Neural cell (in vitro differentiated cells): ENCODE measurements at regions not wholly inside any gene's neighbourhood (a gene's known extent, or its start where the extent isn't known, plus 50 kb on each side); places are given as distances from the start of the nearest gene placed in this dataset.

Source experiments
- H2AFZ ChIP-seq: fragments of 200-600, 300-800 bp; sonication (generic), shearing (Covaris generic); 2 replicates; pipeline ENCODE4 v1.6.0; 2014; ENCODE audit warnings: low read depth, mild to moderate bottlenecking, antibody characterized with exemption, low read length, moderate library complexity
- H3F3A ChIP-seq: fragments of 200-600 bp; shearing (Covaris generic); 2 replicates; pipeline ENCODE4 v1.6.1; 2016; ENCODE audit warnings: mild to moderate bottlenecking, moderate library complexity, mixed read lengths, antibody characterized with exemption, low read length; ENCODE audit not compliant: insufficient read depth, poor library complexity, severe bottlenecking
- H3K27ac ChIP-seq: fragments of 200-600, 300-800 bp; sonication (generic), shearing (Covaris generic); 2 replicates; pipeline ENCODE4 v1.5.1; 2014; ENCODE audit warnings: mild to moderate bottlenecking, low read length, moderate library complexity
- H3K27me3 ChIP-seq: fragments of 300-800, 200-600 bp; sonication (generic), shearing (Covaris generic); 2 replicates; pipeline ENCODE4 v1.6.0; 2014; ENCODE audit warnings: mild to moderate bottlenecking, low read depth, low read length, moderate library complexity; ENCODE audit not compliant: insufficient read depth
- H3K36me3 ChIP-seq: fragments of 300-800, 200-600 bp; sonication (generic), shearing (Covaris generic); 2 replicates; pipeline ENCODE4 v1.5.1; 2014; ENCODE audit warnings: mild to moderate bottlenecking, antibody characterized with exemption, low read length, moderate library complexity; ENCODE audit not compliant: insufficient read depth
- H3K4me2 ChIP-seq: fragments of 300-800, 200-600 bp; sonication (generic), shearing (Covaris generic); 2 replicates; pipeline ENCODE4 v1.6.0; 2014; ENCODE audit warnings: mild to moderate bottlenecking, low read length
- H3K4me3 ChIP-seq: fragments of 300-800, 200-600 bp; sonication (generic), shearing (Covaris generic); 2 replicates; pipeline ENCODE4 v1.5.1; 2014; ENCODE audit warnings: mild to moderate bottlenecking, low read length, moderate library complexity
- H3K79me2 ChIP-seq: fragments of 200-600 bp; shearing (Covaris generic); replicated peaks from 2 replicates; pipeline ENCODE4 v1.6.0; 2014; ENCODE audit warnings: mild to moderate bottlenecking, low read length, moderate library complexity; ENCODE audit not compliant: insufficient read depth
- H3K9ac ChIP-seq: fragments of 300-800, 200-600 bp; sonication (generic), shearing (Covaris generic); 2 replicates; pipeline ENCODE4 v1.6.1; 2016; ENCODE audit warnings: mild to moderate bottlenecking, low read length, mixed read lengths
- H3K9me2 ChIP-seq: fragments of 200-600 bp; shearing (Covaris generic); 2 replicates; pipeline ENCODE4 v1.6.1; 2016; ENCODE audit warnings: mild to moderate bottlenecking, low read length, mixed read lengths; ENCODE audit not compliant: insufficient read depth
- H3K9me3 ChIP-seq: fragments of 200-600, 300-800 bp; sonication (generic), shearing (Covaris generic); 2 replicates; pipeline ENCODE4 v1.6.1; 2016; ENCODE audit warnings: mild to moderate bottlenecking, mixed run types, low read length, moderate library complexity, mixed read lengths
- H4K20me1 ChIP-seq: fragments of 200-600 bp; shearing (Covaris generic); 2 replicates; pipeline ENCODE4 v1.6.1; 2016; ENCODE audit warnings: mild to moderate bottlenecking, mixed run types; ENCODE audit not compliant: insufficient read depth
- CTCF ChIP-seq: fragments of 450-650 bp; IDR thresholded peaks from 2 replicates; pipeline ENCODE4 v1.5.1; 2014; ENCODE audit warnings: antibody characterized with exemption, mild to moderate bottlenecking, moderate library complexity; ENCODE audit not compliant: poor library complexity, severe bottlenecking
- EP300 ChIP-seq: fragments of 450-650 bp; conservative IDR thresholded peaks from 2 replicates; pipeline ENCODE4 v1.6.1; 2014; ENCODE audit warnings: antibody characterized with exemption, mild to moderate bottlenecking, moderate library complexity; ENCODE audit not compliant: poor library complexity, severe bottlenecking
- EZH2 ChIP-seq: fragments of 200-600, 300-800 bp; shearing (Covaris generic), sonication (generic); IDR thresholded peaks from 2 replicates; pipeline ENCODE4 v1.6.1; 2014; ENCODE audit warnings: antibody characterized with exemption, low read length, borderline replicate concordance, mild to moderate bottlenecking; ENCODE audit not compliant: insufficient read depth, poor library complexity, severe bottlenecking
- MXI1 ChIP-seq: fragments of 450-650 bp; conservative IDR thresholded peaks from 2 replicates; pipeline ENCODE4 v1.6.1; 2014; ENCODE audit warnings: antibody characterized with exemption, mild to moderate bottlenecking; ENCODE audit not compliant: poor library complexity, severe bottlenecking
- POLR2AphosphoS5 ChIP-seq: IDR thresholded peaks from 2 replicates; pipeline ENCODE4 v1.6.1; 2012
- RAD21 ChIP-seq: fragments of 450-650 bp; conservative IDR thresholded peaks from 2 replicates; pipeline ENCODE4 v1.6.1; 2014; ENCODE audit warnings: antibody characterized with exemption, mild to moderate bottlenecking, moderate library complexity
- REST ChIP-seq: IDR thresholded peaks from 2 replicates; pipeline ENCODE4 v1.6.1; 2012; ENCODE audit warnings: borderline replicate concordance
- SMC3 ChIP-seq: fragments of 450-650 bp; conservative IDR thresholded peaks from 2 replicates; pipeline ENCODE4 v1.6.1; 2014; ENCODE audit warnings: antibody characterized with exemption, mild to moderate bottlenecking, moderate library complexity; ENCODE audit not compliant: poor library complexity
- TAF1 ChIP-seq: IDR thresholded peaks from 2 replicates; pipeline ENCODE4 v1.6.1; 2012; ENCODE audit warnings: low read depth

- Histone ChIP-seq H3K9me3 (no peaks in the 10 kb centered on the region), H2AFZ (no peak overlapping the region), H3K27ac (no peak overlapping the region), H3K4me3 (no peak overlapping the region), H4K20me1 (no peaks in the 10 kb centered on the region), H3K9me2 (no peaks in the 10 kb centered on the region), H3K79me2 (no peaks in the 10 kb centered on the region), H3K4me2 (no peak overlapping the region), H3K9ac (no peak overlapping the region), H3F3A (no peaks in the 10 kb centered on the region), H3K27me3 (no peaks in the 10 kb centered on the region), H3K36me3 (no peaks in the 10 kb centered on the region)
- TF ChIP-seq MXI1: no peak
- no peak for TF ChIP-seq POLR2AphosphoS5
- TF ChIP-seq REST: no peak
Observed at GRCh38 chr18:1965541-1965940, 605.8 kb downstream of the METTL4 start.

GRCh38 chr18:1968801-1969498 is 602.4 kb downstream of the METTL4 start:
- Histone ChIP-seq H3K9ac (no peak overlapping the region), H3F3A (no peaks in the 10 kb centered on the region), H3K27ac (no peak overlapping the region), H3K27me3 (no peaks in the 10 kb centered on the region), H3K4me2 (no peak overlapping the region), H3K9me2 (no peaks in the 10 kb centered on the region), H3K79me2 (no peaks in the 10 kb centered on the region), H4K20me1 (no peaks in the 10 kb centered on the region), H3K9me3 (no peaks in the 10 kb centered on the region), H3K4me3 (no peak overlapping the region), H3K36me3 (no peaks in the 10 kb centered on the region), H2AFZ (no peak overlapping the region)
- no peak for TF ChIP-seq SMC3
- no peak for TF ChIP-seq TAF1
- no peak for TF ChIP-seq MXI1
- TF ChIP-seq REST: no peak
- no peak for TF ChIP-seq POLR2AphosphoS5
- TF ChIP-seq EP300: no peak

GRCh38 chr18:1976484-1976883 is 594.8 kb downstream of the METTL4 start:
- H3K9me3 ChIP-seq: no peaks in the 10 kb centered on the region
- no peaks in the 10 kb centered on the region for H3K36me3 ChIP-seq
- H2AFZ ChIP-seq: no peak overlapping the region
- H3K79me2 ChIP-seq: no peaks in the 10 kb centered on the region
- no peak for TF ChIP-seq EP300
- no peak for TF ChIP-seq TAF1
- no peak for TF ChIP-seq REST
- no peak for TF ChIP-seq RAD21
- TF ChIP-seq EZH2: no peak
- TF ChIP-seq CTCF: no peak
- TF ChIP-seq SMC3: no peak
- no peaks in the 10 kb centered on the region for H3F3A ChIP-seq
- no peak overlapping the region for H3K4me3 ChIP-seq
- no peak overlapping the region for H3K27ac ChIP-seq
- H3K9ac ChIP-seq: no peak overlapping the region
- H4K20me1 ChIP-seq: no peaks in the 10 kb centered on the region
- no peaks in the 10 kb centered on the region for H3K27me3 ChIP-seq
- H3K9me2 ChIP-seq: no peaks in the 10 kb centered on the region
- H3K4me2 ChIP-seq: no peak overlapping the region
